H7 (cell line): ENCODE measurements at regions not wholly inside any gene's neighbourhood (a gene's known extent, or its start where the extent isn't known, plus 50 kb on each side); places are given as distances from the start of the nearest gene placed in this dataset.

Experiments
- DNase-seq: peaks from one replicate; pipeline ENCODE4 v3.0.0; 2012
- H3K27me3 ChIP-seq: 2 replicates; pipeline ENCODE4 v1.6.0; 2011; ENCODE audit warnings: mild to moderate bottlenecking, low read length; ENCODE audit not compliant: control insufficient read depth, insufficient read depth
- H3K36me3 ChIP-seq: replicated peaks from 2 replicates; pipeline ENCODE4 v1.5.1; 2011; ENCODE audit warnings: low read length; ENCODE audit not compliant: control insufficient read depth, insufficient read depth
- H3K4me3 ChIP-seq: 2 replicates; pipeline ENCODE4 v1.5.1; 2011; ENCODE audit warnings: low read depth, mild to moderate bottlenecking, control low read depth, low read length, moderate library complexity; ENCODE audit not compliant: insufficient read depth

DNA sequence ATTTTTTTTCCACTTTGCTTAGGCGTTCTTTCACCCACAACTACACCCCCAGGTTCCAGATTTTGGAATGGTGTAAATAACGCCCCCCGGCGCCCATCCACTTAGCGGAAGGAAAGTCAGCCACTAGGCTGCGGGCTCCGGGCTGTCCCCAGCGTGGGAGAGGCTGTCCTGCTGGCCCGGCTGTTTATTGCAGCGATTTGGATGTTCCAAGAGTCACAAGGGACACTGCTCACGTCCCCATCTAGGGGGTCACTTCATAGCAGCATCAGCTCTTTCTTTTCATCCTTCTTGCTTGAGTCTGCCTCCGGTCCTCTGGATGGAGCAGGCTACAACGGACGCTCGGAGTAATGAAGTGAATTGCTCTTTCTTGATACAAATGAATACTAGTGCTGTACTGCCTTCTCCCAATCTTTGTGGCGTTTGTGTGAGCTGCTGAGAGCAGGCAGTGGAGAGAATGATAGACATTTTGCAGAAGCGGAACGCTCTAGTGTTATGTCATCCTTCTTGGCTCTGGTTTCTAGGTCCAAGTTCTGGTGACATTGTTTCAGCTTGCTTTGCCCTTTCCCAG, 50.7 kb upstream of the PAIP2B start:
- Histone ChIP-seq H3K36me3 (no peaks in the 10 kb centered on the region), H3K4me3 (peak overlapping the region; percentile 70), H3K27me3 (peaks cover 12% of the 10 kb centered on the region)
- peak; percentile 68 for DNase-seq

GRCh38 chr2:71277147-71277475, 50.2 kb upstream of the PAIP2B start:
- H3K4me3 ChIP-seq = peak overlapping the region; percentile 70
- peaks cover 12% of the 10 kb centered on the region for H3K27me3 ChIP-seq
- H3K36me3 ChIP-seq = no peaks in the 10 kb centered on the region
- no peak for DNase-seq

DNA sequence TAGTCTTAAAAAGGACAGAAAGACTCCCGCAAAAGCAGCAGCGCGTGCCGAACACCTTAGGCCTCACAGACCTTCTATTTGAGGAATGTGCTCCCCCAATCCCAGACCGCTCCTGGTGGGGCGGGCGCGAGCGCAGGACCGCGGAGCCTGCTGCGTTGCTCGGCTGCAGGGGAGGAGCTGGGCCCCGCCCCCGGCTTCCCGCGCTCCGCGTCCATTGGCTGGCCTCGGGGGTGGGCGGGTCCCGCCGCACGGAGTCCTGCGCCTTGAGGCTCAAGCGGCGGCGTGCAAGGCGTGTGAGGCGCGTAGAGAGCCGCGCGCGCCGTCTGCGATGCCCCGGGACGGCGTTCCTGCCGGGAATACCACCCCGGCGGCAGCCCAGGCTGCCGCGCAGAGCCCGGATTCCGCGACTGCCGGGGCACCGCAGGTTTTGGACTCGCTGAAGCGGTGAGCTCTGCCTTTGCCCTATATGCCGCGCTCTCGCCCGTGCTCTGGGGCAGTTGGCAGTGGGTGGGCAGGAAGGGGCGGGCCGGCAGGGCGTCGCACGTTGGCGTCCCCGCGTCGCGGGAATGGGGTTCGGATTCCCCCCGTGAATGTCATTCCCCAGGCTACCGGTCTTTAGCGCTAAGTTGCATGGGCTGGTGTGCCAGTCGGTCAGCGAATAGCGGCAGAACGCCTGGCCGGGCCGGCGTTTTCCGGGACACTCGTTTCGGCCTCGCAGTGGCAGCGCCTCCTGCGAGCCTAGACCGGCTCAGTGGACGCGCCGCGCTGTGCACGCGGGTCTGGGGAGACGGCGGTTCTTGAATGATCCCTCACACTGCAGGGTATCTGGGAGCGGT, 49.6 kb upstream of the PAIP2B start:
- peak; percentile 97 for DNase-seq
- Histone ChIP-seq H3K36me3 (no peaks in the 10 kb centered on the region), H3K27me3 (peaks cover 12% of the 10 kb centered on the region), H3K4me3 (peak overlapping the region; percentile 70)
